Skin of body (tissue), 1 donor: ENCODE measurements at regions not wholly inside any gene's neighbourhood (a gene's known extent, or its start where the extent isn't known, plus 50 kb on each side); places are given as distances from the start of the nearest gene placed in this dataset.

Experiments used
- DNase-seq: peaks from one replicate; lab custom pipeline; 2025; lab: John Stamatoyannopoulos, UW

GRCh38 chr11:19561011-19561410 is 151.6 kb upstream of the NAV2 start:
- DNase-seq: no peak

GRCh38 chr11:19560156-19560555 is 152.5 kb upstream of the NAV2 start:
- no peak for DNase-seq

GRCh38 chr11:19559746-19560145 is 152.9 kb upstream of the NAV2 start:
- no peak for DNase-seq

- DNase-seq: no peak
These were observed 154.2 kb upstream of the NAV2 start for GRCh38 chr11:19558189-19558986.

GRCh38 chr11:19557720-19558140 is 154.9 kb upstream of the NAV2 start:
- DNase-seq: peak; percentile 40

- DNase-seq: no peak
These were observed 155.5 kb upstream of the NAV2 start for GRCh38 chr11:19557185-19557584.

- DNase-seq: no peak
These were observed 157.4 kb upstream of the NAV2 start for GRCh38 chr11:19555266-19555665.

- DNase-seq: peak; percentile 58
These were observed 158.8 kb upstream of the NAV2 start for GRCh38 chr11:19553683-19554333.

GRCh38 chr11:19552656-19553260 is 159.9 kb upstream of the NAV2 start:
- no peak for DNase-seq

GRCh38 chr11:19552161-19552560 is 160.5 kb upstream of the NAV2 start:
- DNase-seq: no peak

GRCh38 chr11:19551457-19551856 is 161.2 kb upstream of the NAV2 start:
- DNase-seq: no peak

- DNase-seq: no peak
These were observed 165.6 kb upstream of the NAV2 start for GRCh38 chr11:19547044-19547443.

GRCh38 chr11:19546325-19546724 is 166.3 kb upstream of the NAV2 start:
- DNase-seq: no peak

- DNase-seq: no peak
These were observed 171.1 kb upstream of the NAV2 start for GRCh38 chr11:19541521-19542049.

- DNase-seq: no peak
These were observed 172.8 kb upstream of the NAV2 start for GRCh38 chr11:19539861-19540260.

- DNase-seq: no peak
These were observed 174.7 kb upstream of the NAV2 start for GRCh38 chr11:19537803-19538453.

GRCh38 chr11:19536131-19536530 is 176.5 kb upstream of the NAV2 start:
- DNase-seq: no peak

GRCh38 chr11:19530505-19530904 is 182.1 kb upstream of the NAV2 start:
- no peak for DNase-seq

GRCh38 chr11:19526119-19526518 is 186.5 kb upstream of the NAV2 start:
- no peak for DNase-seq

GRCh38 chr11:19525714-19526113 is 186.9 kb upstream of the NAV2 start:
- DNase-seq: no peak

GRCh38 chr11:19525276-19525675 is 187.4 kb upstream of the NAV2 start:
- no peak for DNase-seq

- DNase-seq: no peak
These were observed 188.4 kb upstream of the NAV2 start for GRCh38 chr11:19524171-19524671.
